Embryonic facial prominence (tissue), 1 donor: ENCODE measurements at regions not wholly inside any gene's neighbourhood (a gene's known extent, or its start where the extent isn't known, plus 50 kb on each side); places are given as distances from the start of the nearest gene placed in this dataset.

Experiments
- DNase-seq: peaks from one replicate; pipeline ENCODE4 v3.0.0-alpha.2; 2016; ENCODE audit errors: extremely low spot score

DNA sequence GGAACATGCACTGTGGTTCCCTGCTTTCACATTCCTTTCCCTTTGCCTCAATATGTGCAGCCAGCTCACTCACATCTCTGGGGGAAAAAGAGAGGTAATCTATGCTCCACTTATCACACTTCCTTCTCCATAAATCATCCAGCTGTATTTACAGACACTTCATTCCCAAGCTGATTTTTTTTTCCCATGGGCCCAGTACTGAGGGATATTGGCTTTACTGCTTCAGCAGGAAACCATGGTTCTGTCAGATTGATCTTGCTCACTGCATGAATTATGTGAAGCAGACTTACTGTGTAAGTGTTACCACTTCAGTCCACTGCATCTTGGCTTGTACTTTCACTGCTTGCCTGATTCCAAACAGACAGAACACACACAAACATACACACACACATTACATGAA, 555.6 kb downstream of the CCER1 start:
- no peak for DNase-seq

DNA sequence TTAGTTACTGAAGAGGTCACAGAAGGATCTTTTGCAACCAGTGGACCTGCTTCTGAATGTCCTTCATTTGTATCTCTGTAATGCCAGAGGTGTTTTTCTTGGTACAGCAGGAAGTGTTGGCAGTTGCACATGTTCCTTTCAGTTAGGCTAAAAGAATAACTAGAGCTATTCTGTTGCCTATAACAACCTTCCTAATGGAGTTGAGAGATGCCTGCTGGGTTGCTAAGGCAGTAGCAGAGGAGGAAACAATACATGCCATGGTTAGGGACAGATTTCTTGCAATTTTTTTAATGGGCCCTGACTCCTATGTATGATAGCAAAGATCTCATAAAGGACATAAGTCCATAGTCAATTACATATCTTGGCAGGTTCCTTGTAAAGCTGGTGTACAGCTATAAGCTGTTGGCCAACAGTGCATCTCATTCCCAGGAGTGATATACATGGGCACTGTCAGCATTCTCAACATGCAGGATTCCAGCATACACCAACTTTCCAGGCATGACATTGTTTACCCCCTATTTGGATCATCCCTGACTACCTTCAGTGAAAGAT, 556.6 kb downstream of the CCER1 start:
- DNase-seq: no peak

DNA sequence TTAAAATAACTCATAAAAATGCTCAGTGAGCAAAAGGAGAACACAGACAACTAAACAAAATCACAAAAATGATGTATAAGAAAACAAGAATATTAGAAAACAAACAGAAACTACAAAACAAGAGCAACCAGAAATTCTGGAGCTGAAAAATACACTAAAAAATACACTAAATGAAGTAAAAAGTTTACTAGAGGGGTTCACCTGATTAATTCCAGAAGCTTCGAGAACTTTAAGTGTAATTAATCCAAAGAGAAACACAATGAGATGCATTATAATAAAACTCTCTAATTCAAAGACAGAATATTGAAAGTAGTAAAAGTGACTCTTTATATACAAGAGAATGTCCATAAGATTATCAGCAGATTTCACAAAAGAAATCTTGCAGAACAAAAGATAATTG, 558.4 kb downstream of the CCER1 start:
- DNase-seq: no peak

DNA sequence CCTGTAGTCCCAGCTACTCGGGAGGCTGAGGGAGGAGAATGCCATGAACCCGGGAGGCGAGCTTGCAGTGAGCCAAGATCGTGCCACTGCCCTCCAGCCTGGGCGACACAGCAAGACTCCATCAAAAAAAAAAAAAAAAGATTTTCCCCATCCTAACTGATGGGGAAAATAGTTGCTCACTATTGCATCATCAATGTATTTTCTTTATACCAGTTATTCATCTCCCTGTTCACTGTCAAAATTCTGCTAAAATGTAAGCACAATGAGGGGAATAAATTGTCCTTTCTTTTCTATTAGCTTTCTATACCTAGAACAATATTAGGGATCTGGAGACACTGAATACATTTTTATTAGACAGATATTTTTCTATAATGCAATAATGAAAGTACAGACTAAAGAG, 561.3 kb downstream of the CCER1 start:
- DNase-seq: no peak

DNA sequence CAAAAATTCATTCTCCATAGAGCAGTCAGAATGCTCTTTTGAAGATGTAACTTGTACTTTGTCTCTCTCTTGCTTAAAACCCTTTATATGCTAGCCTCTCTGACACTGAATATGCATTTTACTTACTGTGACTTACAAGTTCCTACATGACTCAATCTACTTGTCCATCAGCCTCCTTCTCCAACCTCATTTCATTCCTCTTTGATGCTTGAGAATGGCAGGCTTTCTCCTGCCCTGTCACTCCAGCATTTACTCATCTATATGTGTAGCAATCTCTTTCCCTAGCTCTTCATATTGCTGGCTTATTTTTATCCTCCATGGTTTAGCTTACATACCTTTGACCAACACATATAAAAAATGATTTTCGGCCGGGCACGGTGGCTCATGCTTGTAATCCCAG, 561.9 kb downstream of the CCER1 start:
- DNase-seq: no peak

DNA sequence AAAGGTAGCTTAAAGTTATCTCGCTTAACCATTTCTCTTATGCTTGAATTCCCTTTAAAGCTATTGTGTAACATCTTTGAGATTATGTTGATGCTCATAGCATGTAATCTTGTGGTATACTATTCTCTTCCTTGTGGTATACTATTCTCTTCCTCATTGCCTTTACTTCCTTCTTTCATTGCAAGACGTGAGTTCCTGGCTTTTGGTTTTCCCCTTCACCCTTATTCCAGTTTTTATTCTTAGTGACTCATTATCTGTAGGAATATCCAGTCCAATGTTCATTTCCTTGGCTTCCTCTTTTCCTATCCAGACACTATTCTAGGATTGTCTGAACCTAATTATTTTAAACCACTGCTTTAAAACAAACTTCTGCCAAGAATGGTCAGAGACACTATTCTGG, 564.0 kb downstream of the CCER1 start:
- no peak for DNase-seq

DNA sequence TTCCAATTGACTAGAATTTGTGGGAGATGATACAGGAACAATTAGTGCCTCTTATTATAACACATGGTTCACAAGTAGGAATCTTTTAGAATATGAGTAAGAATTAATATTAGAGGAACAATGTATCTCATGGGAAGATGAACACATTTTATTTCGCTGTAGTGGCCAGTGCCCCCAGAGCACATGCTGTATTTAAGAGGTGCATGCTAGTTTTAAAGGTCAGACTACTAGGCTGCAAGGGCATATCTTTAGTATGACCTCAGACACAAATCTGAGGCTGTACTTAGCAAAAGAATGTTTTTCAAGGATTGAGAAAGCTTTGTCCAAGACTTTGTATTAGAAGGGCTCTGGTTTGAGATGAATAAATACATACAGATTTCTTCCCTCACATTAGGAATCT, 586.9 kb downstream of the CCER1 start:
- no peak for DNase-seq

DNA sequence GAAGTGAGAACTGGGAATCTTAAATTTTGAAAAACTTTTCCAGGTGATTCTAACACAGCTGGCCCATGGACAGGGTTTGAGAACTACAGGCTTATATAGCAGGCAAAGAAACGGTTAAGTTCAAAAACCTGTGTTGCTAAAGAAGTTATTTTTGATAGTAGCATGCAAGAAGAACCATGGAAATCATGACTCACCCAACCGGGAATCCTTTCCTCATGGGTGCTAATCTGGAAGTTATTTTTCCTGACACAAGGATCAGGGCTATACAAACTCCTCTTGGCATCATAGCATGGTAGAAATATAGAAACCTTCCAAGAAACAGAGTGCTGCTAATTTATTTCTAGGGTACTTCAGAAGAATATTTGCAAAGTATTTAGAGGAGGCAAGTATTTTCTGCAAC, 588.7 kb downstream of the CCER1 start:
- DNase-seq: no peak

DNA sequence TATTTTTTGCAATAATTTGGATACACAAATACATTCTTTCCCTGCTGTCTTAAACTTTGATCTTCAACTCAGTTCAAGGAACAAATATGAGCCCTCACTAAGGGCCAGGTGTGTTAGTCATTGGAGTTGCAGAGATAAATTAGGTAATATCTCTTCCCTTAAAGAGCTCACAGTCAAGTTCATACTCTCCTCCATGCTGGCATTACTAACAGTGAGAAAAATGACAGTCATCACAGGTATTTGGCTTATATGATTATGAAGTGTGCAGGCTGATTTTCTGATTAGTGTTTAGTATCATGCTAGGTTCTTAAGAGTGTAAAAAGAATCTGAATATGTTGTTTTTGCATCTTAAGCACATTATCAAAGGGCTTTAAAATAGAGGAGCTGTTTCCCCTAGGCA, 594.7 kb downstream of the CCER1 start:
- DNase-seq: no peak

DNA sequence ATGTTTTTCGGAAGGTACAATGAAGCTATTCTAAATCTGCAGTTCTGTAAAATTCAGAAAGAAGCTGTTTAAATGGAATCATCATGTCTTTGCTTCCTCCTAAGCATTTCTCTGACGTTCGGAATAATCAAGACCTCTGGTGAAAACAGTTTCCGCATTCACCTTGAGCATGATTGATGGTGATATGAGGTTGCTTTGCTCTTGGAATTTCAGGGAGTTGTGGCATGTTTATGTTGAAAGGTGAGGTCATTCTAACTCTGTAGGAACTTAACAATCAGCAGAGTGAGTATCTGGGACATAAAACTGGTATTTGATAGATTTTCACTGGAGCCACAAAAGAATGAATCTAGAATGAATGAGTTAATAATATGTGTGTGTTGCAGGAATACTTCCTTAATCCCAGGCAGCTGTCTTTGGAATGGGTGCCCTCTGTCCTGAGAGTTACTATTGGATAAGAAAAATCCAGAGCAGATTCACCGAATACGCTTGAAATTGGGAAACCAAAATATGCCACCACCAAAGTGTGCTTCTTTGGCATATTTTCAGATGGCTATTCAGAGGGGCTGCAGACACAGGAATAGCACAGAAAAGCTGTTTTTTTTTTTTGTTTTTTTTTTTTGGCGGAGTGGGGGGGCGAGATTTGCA, 599.1 kb downstream of the CCER1 start:
- DNase-seq: no peak

DNA sequence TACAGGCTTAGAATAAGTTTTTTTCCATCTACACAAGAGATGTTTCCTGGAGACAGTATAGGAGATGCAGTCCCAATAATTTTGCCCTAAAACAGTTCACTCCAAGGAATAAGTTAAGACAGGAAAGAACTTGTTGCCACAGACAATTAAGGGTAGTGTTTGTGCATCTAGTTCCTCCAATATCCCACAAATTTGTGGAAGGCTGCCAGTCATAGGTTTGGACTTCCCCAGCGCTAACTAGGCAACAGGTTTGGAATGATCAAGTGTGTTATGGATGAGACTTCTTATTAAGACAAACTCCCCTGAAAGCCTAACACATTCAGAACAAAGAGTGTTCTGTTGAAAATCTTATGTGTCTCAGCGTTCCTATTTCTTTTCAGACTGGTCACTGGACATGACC, 611.0 kb downstream of the CCER1 start:
- no peak for DNase-seq

DNA sequence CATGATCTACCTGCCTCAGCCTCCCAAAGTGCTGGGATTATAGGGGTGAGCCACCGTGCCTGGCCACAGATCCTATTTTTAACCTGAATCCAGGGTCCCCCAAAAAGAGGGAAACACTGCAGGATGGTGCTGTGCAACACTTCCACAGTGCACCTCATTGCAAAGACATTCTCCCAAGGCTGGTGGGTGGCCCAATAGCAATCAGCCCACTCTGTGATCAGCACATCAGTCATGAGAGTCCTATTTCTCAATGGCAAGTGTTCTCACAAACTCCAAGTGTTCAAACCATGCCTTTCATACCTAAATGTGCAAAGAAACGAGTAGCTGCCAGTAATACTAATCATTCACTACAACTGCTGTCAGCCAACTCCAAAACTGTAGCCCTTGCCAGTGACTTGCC, 612.9 kb downstream of the CCER1 start:
- DNase-seq: no peak

DNA sequence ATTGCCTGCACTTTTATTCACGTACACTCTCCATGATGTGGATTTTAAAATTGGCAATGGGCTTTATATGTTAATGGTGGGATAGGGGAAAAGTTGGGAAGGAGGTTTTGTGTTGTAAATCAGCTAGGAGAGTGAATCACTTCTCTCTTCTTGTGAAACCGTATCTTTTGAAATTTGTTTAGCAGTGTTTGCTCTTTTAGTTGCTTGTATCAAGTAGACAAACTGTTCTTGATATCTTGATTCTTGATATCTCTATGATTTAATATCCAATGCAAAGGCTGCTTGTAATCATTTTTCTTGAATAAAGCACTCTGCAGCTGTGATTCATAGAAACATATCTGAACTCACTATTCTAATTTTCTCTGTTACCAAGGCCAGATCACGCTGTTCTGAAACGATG, 615.1 kb downstream of the CCER1 start:
- DNase-seq: no peak

DNA sequence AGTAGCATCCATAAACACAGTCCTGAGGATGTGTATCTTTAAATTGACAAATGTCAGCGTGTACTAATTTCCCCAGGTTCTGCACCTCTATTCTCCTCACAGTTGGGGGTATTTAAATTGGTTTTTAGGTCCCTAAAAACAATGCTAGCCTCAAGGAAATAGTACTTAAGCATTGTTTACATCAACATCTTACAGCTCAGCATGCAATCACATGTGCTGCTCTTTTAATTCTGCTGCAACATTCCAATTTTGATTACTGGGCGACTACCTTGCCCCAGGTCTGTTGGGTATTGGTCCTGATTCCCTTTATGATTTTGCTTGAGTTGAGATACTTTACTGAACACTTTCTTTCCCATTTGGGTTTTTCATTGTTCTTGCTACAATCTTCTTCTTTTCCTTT, 616.6 kb downstream of the CCER1 start:
- no peak for DNase-seq

DNA sequence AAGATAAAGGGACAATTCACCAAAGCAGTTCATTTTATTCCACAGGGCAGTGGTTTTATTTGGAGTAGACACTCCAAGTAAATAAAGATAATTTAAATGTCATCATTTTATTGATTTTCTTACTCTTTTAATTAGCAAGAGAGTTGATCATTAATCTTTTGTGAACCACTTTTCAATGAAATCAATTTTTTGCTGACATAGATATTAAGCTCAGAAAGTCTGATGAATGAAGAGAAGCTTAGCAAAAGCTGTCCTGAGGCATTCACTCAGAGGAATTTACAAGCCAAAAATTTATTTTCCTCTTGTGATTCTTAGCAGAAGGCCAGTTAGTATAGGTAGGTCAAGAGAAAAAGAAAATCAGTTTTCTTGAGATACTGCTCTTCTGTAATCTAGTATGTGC, 618.0 kb downstream of the CCER1 start:
- no peak for DNase-seq

DNA sequence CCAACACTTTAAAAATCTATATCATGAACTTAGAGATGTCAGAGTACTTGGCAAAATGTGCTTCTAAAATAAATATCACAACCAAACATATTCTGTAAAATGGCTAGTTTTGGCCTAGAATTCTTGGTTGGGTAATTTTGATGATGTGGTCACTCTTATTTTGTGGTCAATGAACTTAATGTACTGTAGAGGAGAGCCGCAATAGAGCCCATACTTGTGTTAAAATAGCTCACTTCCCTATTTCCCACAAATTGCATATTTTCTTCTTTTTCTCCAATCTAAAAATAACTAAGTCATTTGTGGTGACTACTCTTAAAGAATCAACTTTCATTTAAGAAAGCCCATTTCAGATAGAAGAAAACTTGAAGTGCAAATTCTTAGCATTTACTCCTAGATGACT, 619.4 kb downstream of the CCER1 start:
- no peak for DNase-seq

DNA sequence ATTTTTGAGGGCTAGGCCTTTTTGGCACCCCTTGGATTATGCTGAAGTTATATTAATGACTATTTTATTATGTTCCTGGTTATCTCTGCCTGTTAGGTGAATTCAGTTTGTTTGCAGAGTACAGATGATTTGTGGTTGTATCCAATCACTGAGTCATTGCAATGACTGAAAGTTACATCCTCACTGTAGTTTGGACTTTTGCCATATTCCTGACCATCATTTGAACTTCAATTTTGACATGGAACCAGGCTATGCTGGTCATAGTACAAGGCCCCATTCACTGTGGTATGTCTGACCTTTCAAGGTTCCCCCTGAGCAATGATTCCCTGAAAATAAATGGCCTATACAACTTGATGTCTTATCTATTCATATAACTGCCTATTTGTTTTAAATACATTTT, 621.0 kb downstream of the CCER1 start:
- DNase-seq: no peak

DNA sequence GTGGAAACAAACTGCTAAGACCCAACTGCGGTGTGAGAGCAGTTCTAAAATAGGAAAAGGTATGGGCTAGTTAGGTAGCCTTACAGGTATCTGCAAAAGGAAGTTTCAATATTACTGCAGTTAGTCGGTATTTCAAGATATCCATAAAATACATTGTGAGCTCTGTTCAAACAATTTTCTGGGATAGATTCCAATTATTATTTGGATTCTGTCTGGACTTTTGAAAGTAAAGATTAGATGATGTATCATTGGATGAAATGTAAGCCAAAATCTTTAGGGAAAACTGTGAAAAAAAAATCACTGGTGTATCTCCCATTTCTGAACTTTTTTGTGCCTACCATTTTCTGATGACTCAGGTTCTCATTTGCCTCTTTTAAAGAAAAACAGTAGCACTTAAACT, 621.6 kb downstream of the CCER1 start:
- no peak for DNase-seq

DNA sequence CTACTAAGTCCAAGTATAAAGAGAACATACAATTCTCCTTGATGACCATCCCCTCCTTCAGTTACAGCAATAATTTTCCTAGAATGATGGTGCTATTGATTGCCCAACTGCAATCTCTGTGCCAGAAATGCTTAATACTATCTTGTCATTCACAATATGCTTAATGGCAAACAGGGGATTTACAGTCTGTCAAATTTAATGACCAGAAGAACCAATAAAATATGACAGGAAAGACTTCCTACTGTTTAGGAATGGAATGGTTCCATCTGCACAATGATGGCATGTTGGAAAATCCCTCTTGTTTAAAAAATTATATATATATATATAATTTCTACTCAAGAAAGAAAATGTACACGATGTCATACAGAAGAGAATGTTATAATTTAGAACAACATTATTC, 623.2 kb downstream of the CCER1 start:
- no peak for DNase-seq

DNA sequence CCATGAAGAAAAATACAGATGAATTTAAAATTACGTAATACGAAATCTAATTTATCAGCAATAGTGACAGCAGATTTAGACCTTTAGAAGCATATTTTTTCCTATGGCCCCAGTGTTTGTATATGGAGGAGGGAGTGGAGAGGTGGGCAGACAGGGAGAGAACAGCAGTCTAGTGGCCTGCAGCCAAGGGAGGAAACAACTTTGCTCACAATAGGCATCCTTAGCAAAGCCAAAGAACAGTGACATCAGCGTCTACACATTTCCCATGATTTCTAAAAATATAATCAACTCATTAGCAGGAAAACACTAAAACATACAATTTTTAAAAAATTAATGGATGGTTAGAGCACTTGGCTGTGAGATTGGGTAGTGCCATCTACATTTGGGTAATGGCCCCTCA, 622.6 kb upstream of the ATP2B1 start:
- no peak for DNase-seq

DNA sequence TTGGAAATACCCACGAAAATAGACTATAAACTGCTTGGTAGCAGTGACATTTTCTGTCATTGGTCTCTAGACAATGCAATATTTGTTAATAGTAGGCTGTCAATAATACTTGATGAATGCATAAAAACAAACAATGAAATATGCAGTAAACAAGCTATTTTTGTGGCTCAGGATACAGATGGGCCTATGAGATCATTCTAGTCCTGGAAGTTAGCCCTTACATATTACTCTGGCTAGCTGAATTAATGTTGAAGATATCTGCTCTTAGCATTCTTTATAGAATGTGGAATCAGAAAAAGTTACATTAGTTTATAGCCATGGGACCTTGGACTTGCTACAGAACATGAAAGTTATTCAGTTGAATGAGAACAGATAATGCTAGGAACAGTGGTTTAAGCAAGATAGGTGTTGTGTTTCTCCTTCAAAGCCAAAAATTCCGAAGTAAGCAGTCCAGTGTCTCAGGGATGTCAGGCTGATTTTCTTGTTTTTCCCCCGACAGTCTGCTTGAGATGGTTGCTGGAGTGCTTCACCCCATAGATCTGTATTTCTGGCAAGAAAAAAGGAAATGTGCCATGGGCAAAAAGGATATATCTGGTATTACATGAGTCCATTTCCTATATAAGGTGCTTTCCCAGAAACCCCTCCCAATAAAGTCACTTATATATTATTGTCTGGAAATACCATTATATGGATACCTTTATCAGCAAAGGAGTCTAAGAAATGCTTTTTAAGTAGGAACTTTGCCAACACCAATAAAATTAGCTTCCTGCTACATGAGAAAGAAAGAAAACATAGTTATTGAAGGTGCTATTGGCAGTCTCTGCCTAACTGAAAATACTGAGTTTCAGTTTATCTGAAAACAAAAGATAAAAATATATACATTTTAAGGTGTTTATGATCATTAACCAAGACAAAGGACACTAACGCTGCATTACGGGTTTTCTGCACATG, 619.4 kb upstream of the ATP2B1 start:
- DNase-seq: no peak

DNA sequence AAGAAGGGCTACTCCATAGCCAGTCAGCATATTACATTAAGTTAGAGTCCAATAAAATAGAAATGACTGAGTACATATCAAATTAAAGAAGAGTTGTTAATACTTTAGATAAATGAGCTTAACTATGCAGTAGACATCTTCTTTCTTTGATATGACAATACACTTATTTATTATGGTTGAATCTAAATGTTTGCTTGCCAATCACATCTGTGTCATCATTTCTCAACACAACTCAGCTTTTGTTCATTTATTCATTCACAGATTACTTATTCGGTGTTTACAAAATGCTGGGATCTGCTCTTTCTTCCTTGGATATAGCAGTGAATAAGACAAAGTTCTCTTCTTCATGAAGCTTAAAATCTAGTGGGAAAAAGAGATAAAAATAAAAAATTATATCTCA, 614.6 kb upstream of the ATP2B1 start:
- DNase-seq: no peak

DNA sequence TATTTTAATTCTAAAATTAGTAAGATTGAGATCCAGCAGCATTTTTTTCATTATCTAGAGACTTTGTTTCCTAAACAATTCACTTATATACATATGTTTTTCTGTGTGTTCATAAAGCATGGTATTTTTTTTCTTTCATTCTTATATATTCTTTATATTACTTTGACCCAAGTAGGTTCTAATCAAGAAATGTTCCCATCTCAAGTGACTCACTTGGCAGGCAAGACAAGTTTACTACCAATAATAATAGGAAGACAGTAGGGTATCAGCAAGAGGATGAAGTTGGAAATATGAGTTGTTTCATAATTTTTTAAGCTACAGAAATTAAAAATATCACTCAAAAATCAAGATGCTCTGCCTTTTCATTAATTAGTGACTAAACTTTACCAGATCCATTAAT, 613.4 kb upstream of the ATP2B1 start:
- no peak for DNase-seq
